Breast epithelium (tissue), 4 donors: ENCODE measurements at regions not wholly inside any gene's neighbourhood (a gene's known extent, or its start where the extent isn't known, plus 50 kb on each side); places are given as distances from the start of the nearest gene placed in this dataset.

ENCODE experiments used
- DNase-seq, 2 donors: peaks; one replicate each; pipeline ENCODE4 v3.0.0-alpha.2; 2019; ENCODE audit warnings: low spot score in 2 of 2
- H3K27ac ChIP-seq, 2 donors: fragments of 200-600 bp; sonication (generic) in 1 of 2; one replicate each; pipeline ENCODE4 v1.5.1; 2016 to 2019; ENCODE audit warnings: mild to moderate bottlenecking in 1 of 2
- H3K27me3 ChIP-seq, 2 donors: fragments of 200-600 bp; sonication (generic) in 1 of 2; one replicate each; pipeline versions ENCODE4 v1.5.1 to v1.6.0; 2017 to 2019; ENCODE audit warnings: control low read depth in 1 of 2, mild to moderate bottlenecking in 1 of 2
- H3K36me3 ChIP-seq: fragments of 200-600 bp; one replicate; pipeline ENCODE4 v1.5.1; 2019
- H3K4me1 ChIP-seq, 2 donors: fragments of 200-600 bp; sonication (generic); one replicate each; pipeline ENCODE4 v1.5.1; 2016 to 2019; ENCODE audit warnings: control low read depth in 1 of 2
- H3K4me3 ChIP-seq, 3 donors: fragments of 200-600 bp; sonication (generic); 1 replicate in 2 of 3; 2 replicates in 1 of 3; pipeline ENCODE4 v1.5.1; 2016 to 2019; ENCODE audit warnings: mild to moderate bottlenecking in 3 of 3, moderate library complexity in 2 of 3
- H3K9me3 ChIP-seq, 2 donors: fragments of 200-600 bp; sonication (generic) in 1 of 2; one replicate each; pipeline ENCODE4 v1.5.1; 2016 to 2019; ENCODE audit warnings: control low read depth in 1 of 2
- POLR2A ChIP-seq: fragments of 450-650 bp; IDR thresholded peaks from one replicate; pipeline ENCODE4 v1.6.1; 2016; ENCODE audit warnings: antibody characterized with exemption, mild to moderate bottlenecking, moderate library complexity
- POLR2AphosphoS5 ChIP-seq, 3 donors: sonication (generic); formaldehyde crosslinking; IDR thresholded peaks; one replicate each; pipeline ENCODE4 v1.6.1; 2017; ENCODE audit warnings: antibody characterized with exemption in 3 of 3
- intact Hi-C: fragments of 100-400 bp; cut with DNase I; formaldehyde crosslinking; loops from one replicate; pipeline ENCODE4 v1.15.1; 2023; ENCODE audit warnings: low total_unique reads
- TF ChIP-seq, protein P1 (sequence below), 3 donors: fragments of 450-650 bp; IDR thresholded peaks; one replicate each; pipeline ENCODE4 v1.5.1; 2016 to 2017; ENCODE audit warnings: antibody characterized with exemption in 3 of 3, mild to moderate bottlenecking in 3 of 3, moderate library complexity in 3 of 3

DNA sequence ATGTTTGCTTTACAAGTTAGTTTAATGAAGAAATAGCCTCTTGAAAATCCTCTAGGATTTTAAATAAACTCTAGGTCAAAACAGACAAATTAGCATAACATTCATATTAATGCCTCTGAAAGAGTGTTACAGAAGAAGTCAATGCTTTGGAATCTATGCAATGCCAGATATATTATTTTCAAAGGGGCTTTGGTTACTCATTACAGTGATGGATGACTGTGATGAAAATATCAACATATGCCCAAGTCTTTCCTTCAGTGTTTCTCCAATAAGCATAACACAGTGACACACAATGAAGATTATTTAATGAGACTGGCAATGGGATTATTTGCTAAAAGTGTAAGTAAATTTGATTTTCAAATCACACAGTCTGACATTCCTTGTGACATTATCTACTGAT lies 1247.2 kb downstream of the ROBO2 start:
- Histone ChIP-seq H3K27me3 (no peaks in the 10 kb centered on the region), H3K4me3 (no peak overlapping the region), H3K9me3 (no peaks in the 10 kb centered on the region), H3K4me1 (no peaks in the 10 kb centered on the region), H3K27ac (no peak overlapping the region), H3K36me3 (no peaks in the 10 kb centered on the region)
- DNase-seq, result no peak
- intact Hi-C loops, result no loop called here
- TF ChIP-seq POLR2AphosphoS5 (IDR thresholded peaks at IDR 0.05), result no peak
- TF ChIP-seq, protein P1, sequence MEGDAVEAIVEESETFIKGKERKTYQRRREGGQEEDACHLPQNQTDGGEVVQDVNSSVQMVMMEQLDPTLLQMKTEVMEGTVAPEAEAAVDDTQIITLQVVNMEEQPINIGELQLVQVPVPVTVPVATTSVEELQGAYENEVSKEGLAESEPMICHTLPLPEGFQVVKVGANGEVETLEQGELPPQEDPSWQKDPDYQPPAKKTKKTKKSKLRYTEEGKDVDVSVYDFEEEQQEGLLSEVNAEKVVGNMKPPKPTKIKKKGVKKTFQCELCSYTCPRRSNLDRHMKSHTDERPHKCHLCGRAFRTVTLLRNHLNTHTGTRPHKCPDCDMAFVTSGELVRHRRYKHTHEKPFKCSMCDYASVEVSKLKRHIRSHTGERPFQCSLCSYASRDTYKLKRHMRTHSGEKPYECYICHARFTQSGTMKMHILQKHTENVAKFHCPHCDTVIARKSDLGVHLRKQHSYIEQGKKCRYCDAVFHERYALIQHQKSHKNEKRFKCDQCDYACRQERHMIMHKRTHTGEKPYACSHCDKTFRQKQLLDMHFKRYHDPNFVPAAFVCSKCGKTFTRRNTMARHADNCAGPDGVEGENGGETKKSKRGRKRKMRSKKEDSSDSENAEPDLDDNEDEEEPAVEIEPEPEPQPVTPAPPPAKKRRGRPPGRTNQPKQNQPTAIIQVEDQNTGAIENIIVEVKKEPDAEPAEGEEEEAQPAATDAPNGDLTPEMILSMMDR (IDR thresholded peaks at IDR 0.05), result no peak
- no peak for TF ChIP-seq POLR2A

DNA sequence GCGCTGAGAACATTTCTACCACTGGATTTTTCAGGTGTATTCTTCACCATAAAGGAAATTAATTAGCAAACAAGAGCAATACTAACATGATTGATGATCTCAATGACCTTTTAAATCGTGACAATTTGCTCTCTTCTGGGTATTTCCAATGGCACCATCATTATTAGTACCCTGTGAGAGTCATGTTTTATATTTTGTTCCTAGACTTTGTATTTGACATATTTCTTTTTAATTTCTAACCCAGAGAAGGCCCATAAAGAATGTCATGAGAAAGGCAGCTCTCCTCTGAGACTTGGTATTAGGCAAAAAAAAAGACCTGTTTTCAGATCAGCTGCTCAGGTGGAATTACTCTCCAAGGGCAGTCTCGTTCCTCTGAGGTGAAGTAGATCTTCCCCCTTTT lies 1253.4 kb downstream of the ROBO2 start:
- no peak overlapping the region for H3K27ac ChIP-seq
- H3K4me1 ChIP-seq, result no peaks in the 10 kb centered on the region
- DNase-seq, result no peak
- no peaks in the 10 kb centered on the region for H3K36me3 ChIP-seq
- H3K27me3 ChIP-seq, result no peaks in the 10 kb centered on the region
- intact Hi-C loops, result no loop called here
- H3K4me3 ChIP-seq, result no peak overlapping the region
- no peaks in the 10 kb centered on the region for H3K9me3 ChIP-seq
- TF ChIP-seq, protein P1 (IDR thresholded peaks at IDR 0.05), result no peak
- no peak for TF ChIP-seq POLR2AphosphoS5 (IDR thresholded peaks at IDR 0.05)

DNA sequence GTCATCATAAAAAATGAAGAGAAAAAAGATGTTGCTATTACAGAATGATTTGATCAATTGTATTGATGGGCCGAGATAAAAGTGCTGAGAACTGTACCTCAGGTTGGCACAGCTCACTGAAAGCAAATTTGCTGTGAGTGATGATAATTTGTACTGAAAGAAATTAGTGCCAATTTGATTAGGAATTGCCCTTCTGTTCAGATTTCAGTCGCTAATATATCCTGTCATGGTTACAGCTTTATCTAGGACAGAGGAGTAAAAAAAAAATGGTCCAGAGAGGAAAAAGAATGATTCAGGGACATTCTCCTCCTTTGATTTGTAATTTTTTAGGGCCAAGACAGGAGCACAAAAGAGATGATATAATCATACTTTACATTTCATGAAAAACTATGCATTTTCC lies 1264.2 kb downstream of the ROBO2 start:
- no peak for TF ChIP-seq POLR2AphosphoS5 (IDR thresholded peaks at IDR 0.05)
- TF ChIP-seq, protein P1 (IDR thresholded peaks at IDR 0.05), result no peak
- no peak for TF ChIP-seq POLR2A
- H3K4me1 ChIP-seq, result no peaks in the 10 kb centered on the region
- no peak overlapping the region for H3K27ac ChIP-seq
- intact Hi-C loops, result no loop called here
- no peaks in the 10 kb centered on the region for H3K9me3 ChIP-seq
- no peak for DNase-seq
- no peaks in the 10 kb centered on the region for H3K27me3 ChIP-seq
- no peaks in the 10 kb centered on the region for H3K36me3 ChIP-seq
- H3K4me3 ChIP-seq, result no peak overlapping the region

DNA sequence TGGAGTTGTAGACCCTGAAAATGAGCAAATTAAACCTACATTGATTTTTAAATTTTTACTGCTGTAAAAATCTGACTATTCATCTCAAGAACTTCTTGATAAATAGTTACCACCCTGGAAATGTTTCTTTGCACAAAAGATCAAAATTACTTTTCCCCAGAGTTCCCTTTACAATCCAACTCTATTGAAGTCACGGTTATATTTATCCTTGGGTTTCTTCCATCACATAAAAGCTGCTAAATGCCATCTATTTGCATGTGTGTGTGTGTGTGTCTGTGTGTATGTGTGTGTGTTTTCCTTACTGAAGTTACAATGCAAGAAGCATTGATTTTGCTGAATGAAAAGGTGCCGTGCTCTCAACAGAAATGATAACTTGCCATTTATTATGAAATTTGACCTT lies 1273.0 kb downstream of the ROBO2 start:
- no peak for DNase-seq
- no peak overlapping the region for H3K27ac ChIP-seq
- no peaks in the 10 kb centered on the region for H3K4me1 ChIP-seq
- TF ChIP-seq POLR2A (no peak), POLR2AphosphoS5 (IDR thresholded peaks at IDR 0.05) (no peak)
- intact Hi-C loops, result loop anchor here (2.0 kb wide), 1 partner anchor 60 kb away; no protein-coding TSS in a partner anchor
- H3K27me3 ChIP-seq, result no peaks in the 10 kb centered on the region
- no peaks in the 10 kb centered on the region for H3K36me3 ChIP-seq
- no peak overlapping the region for H3K4me3 ChIP-seq
- H3K9me3 ChIP-seq, result no peaks in the 10 kb centered on the region

DNA sequence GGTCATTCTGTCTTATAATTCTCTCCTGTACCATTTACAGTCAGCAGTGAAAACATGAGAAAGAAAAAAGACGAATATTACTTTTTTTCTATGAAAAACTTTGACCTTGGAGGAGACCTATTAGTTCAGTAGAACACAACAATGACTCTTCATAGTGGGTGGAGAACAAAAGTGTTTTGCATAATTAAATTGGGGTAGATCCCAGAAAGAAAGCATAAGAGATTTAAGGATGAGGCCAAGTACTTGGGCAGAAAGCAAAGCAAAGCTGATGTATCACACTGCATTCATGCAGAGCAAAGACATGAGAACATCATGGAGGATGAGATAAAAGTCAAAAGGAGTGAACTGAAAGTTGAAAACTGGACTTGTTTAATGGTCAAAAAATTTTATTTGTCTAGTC lies 1273.4 kb downstream of the ROBO2 start:
- Histone ChIP-seq H3K9me3 (no peaks in the 10 kb centered on the region), H3K4me1 (no peaks in the 10 kb centered on the region), H3K4me3 (no peak overlapping the region), H3K27me3 (no peaks in the 10 kb centered on the region), H3K27ac (no peak overlapping the region), H3K36me3 (no peaks in the 10 kb centered on the region)
- intact Hi-C loops, result loop anchor here (2.0 kb wide), 1 partner anchor 61 kb away; no protein-coding TSS in a partner anchor
- DNase-seq, result no peak
- TF ChIP-seq, protein P1 (IDR thresholded peaks at IDR 0.05), result no peak
- TF ChIP-seq POLR2AphosphoS5 (IDR thresholded peaks at IDR 0.05) (no peak), POLR2A (no peak)

DNA sequence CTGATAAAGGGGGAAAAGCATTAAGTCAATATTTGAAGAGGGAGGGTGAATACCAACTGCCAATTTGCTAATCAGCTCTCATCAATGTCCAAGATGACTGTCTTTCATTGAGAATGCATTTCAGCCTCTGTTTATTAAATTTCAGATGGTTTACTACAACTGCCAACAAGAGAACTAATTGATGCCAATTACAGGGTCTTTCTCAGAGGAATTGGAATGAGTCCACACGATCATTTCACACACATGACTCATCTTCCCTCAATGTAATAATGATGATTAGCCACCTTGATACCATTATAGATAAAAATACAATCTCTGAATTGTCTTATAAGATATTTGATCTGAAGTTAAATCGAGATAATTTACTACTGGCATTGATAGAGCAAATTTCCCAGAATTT lies 1274.4 kb downstream of the ROBO2 start:
- H3K27me3 ChIP-seq, result no peaks in the 10 kb centered on the region
- no peak for DNase-seq
- intact Hi-C loops, result no loop called here
- H3K36me3 ChIP-seq, result no peaks in the 10 kb centered on the region
- TF ChIP-seq, protein P1 (IDR thresholded peaks at IDR 0.05), result no peak
- TF ChIP-seq POLR2AphosphoS5 (IDR thresholded peaks at IDR 0.05) (no peak), POLR2A (no peak)
- no peaks in the 10 kb centered on the region for H3K9me3 ChIP-seq
- H3K27ac ChIP-seq, result no peak overlapping the region
- no peaks in the 10 kb centered on the region for H3K4me1 ChIP-seq
- H3K4me3 ChIP-seq, result no peak overlapping the region
